Small intestine (tissue), 7 donors: ENCODE measurements at regions not wholly inside any gene's neighbourhood (a gene's known extent, or its start where the extent isn't known, plus 50 kb on each side); places are given as distances from the start of the nearest gene placed in this dataset.
A peak's percentile ranks its signal among the peaks of the same experiment; 100 is the strongest.

Experiments
- DNase-seq, 2 donors: peaks; one replicate each; pipeline versions ENCODE4 v3.0.0 to v3.0.0-alpha.2; 2013
- FAIRE-seq: peaks from 2 replicates; lab custom pipeline; 2012; peaks lifted over from hg19 to GRCh38; lab: Jason Lieb, UNC
- H3K27ac ChIP-seq, 3 donors: one replicate each; pipeline ENCODE4 v1.5.1; 2013; ENCODE audit warnings: low read length in 2 of 3, mild to moderate bottlenecking in 2 of 3, control low read depth in 1 of 3, inconsistent platforms in 1 of 3, low read depth in 1 of 3, moderate library complexity in 1 of 3
- H3K27me3 ChIP-seq, 3 donors: one replicate each; pipeline ENCODE4 v1.6.1; 2013; ENCODE audit warnings: low read length in 3 of 3, inconsistent platforms in 1 of 3; ENCODE audit not compliant: control insufficient read depth in 3 of 3, insufficient read depth in 3 of 3
- H3K36me3 ChIP-seq, 3 donors: one replicate each; pipeline ENCODE4 v1.6.1; 2013; ENCODE audit warnings: low read length in 3 of 3, inconsistent platforms in 1 of 3, low read depth in 1 of 3, mild to moderate bottlenecking in 1 of 3, moderate library complexity in 1 of 3; ENCODE audit not compliant: control insufficient read depth in 3 of 3, insufficient read depth in 2 of 3
- H3K4me1 ChIP-seq, 3 donors: one replicate each; pipeline ENCODE4 v1.6.1; 2013; ENCODE audit warnings: low read length in 2 of 3, inconsistent platforms in 1 of 3, low read depth in 1 of 3, mild to moderate bottlenecking in 1 of 3, moderate library complexity in 1 of 3; ENCODE audit not compliant: control insufficient read depth in 3 of 3, insufficient read depth in 2 of 3
- H3K4me3 ChIP-seq, 3 donors: one replicate each; pipeline ENCODE4 v1.5.1; 2013; ENCODE audit warnings: low read length in 3 of 3, control low read depth in 1 of 3, inconsistent platforms in 1 of 3, low read depth in 1 of 3, mild to moderate bottlenecking in 1 of 3, moderate library complexity in 1 of 3
- H3K9me3 ChIP-seq, 2 donors: one replicate each; pipeline ENCODE4 v1.6.1; 2013; ENCODE audit warnings: low read depth in 1 of 2, low read length in 1 of 2; ENCODE audit not compliant: control insufficient read depth in 2 of 2, insufficient read depth in 1 of 2
- WGBS, 3 donors: extraction: QIAGEN DNeasy Blood & Tissue Kit; methylation state at CpG; one replicate each; pipeline ENCODE4 v1.1.7; 2013; 5-methylcytosine and 5-hydroxymethylcytosine counted together
- donor health status: healthy with polysubstance abuse.
- donor health status: control.
- donor health status: control.
- donor health status: Bipolar disorder and iron deficiency.
- donor health status: healthy.

- 86 to 90% (median 89%) methylated on average over 7 of the region's 7 CpGs for WGBS, 3 donors
- H3K36me3 ChIP-seq: no peaks in the 10 kb centered on the region
- no peak overlapping the region for H3K4me3 ChIP-seq
- no peak for DNase-seq
- no peak for FAIRE-seq
- H3K27ac ChIP-seq: no peak overlapping the region
- H3K9me3 ChIP-seq: peaks cover 0 to 6% of the 10 kb centered on the region in 2 donors
- no peaks in the 10 kb centered on the region for H3K27me3 ChIP-seq
- no peaks in the 10 kb centered on the region for H3K4me1 ChIP-seq
These were observed 424.7 kb downstream of the ZBBX start for GRCh38 chr3:166955201-166955939.

DNA sequence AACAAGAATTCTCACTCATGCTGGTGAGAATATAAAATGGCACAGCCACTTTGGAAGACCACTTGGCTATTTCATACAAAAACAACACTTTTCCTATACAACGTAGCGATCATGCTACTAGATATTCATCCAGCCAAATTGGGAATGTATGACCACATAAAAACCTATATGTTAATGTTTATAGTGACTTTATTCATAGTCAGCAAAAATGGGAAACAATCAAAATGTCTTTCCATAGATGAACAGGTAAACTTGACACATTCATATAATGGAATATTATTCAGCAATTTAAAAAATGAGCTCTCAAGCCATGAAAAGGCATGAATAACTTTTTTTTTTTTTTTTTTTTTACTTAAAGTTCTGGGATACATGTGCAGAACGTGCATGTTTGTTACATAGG lies 445.2 kb downstream of the ZBBX start:
- no peak overlapping the region for H3K4me3 ChIP-seq
- H3K36me3 ChIP-seq: no peaks in the 10 kb centered on the region
- DNase-seq (no peak), FAIRE-seq (no peak)
- no peaks in the 10 kb centered on the region for H3K27me3 ChIP-seq
- no peaks in the 10 kb centered on the region for H3K4me1 ChIP-seq
- H3K9me3 ChIP-seq: no peaks in the 10 kb centered on the region
- no peak overlapping the region for H3K27ac ChIP-seq
- 86 to 93% (median 91%) methylated on average over 3 of the region's 3 CpGs for WGBS, 3 donors

GRCh38 chr3:166917437-166917836 lies 462.7 kb downstream of the ZBBX start:
- FAIRE-seq (no peak), DNase-seq (no peak)
- Histone ChIP-seq H3K27me3 (no peaks in the 10 kb centered on the region), H3K27ac (no peak overlapping the region), H3K9me3 (peaks cover 0 to 15% of the 10 kb centered on the region in 2 donors), H3K4me1 (no peaks in the 10 kb centered on the region), H3K36me3 (no peaks in the 10 kb centered on the region), H3K4me3 (no peak overlapping the region)
- WGBS, 3 donors: 84 to 96% (median 94%) methylated on average over 1 of the region's 1 CpG

GRCh38 chr3:166902374-166902773 lies 477.7 kb downstream of the ZBBX start:
- no peak for DNase-seq
- H3K4me3 ChIP-seq: no peak overlapping the region
- no peaks in the 10 kb centered on the region for H3K27me3 ChIP-seq
- FAIRE-seq: no peak
- no peak overlapping the region for H3K27ac ChIP-seq
- H3K9me3 ChIP-seq: no peaks in the 10 kb centered on the region
- no peaks in the 10 kb centered on the region for H3K4me1 ChIP-seq
- H3K36me3 ChIP-seq: no peaks in the 10 kb centered on the region

GRCh38 chr3:166900866-166901577 lies 479.1 kb downstream of the ZBBX start:
- H3K4me1 ChIP-seq: no peaks in the 10 kb centered on the region
- 54 to 81% (median 63%) methylated on average over 3 of the region's 3 CpGs for WGBS, 3 donors
- no peaks in the 10 kb centered on the region for H3K27me3 ChIP-seq
- no peak overlapping the region for H3K4me3 ChIP-seq
- no peak overlapping the region for H3K27ac ChIP-seq
- no peaks in the 10 kb centered on the region for H3K9me3 ChIP-seq
- no peak for FAIRE-seq
- H3K36me3 ChIP-seq: no peaks in the 10 kb centered on the region
- no peak for DNase-seq

- FAIRE-seq (no peak), DNase-seq (no peak)
- Histone ChIP-seq H3K27ac (no peak overlapping the region), H3K36me3 (no peaks in the 10 kb centered on the region), H3K27me3 (no peaks in the 10 kb centered on the region), H3K4me1 (no peaks in the 10 kb centered on the region), H3K4me3 (no peak overlapping the region), H3K9me3 (no peaks in the 10 kb centered on the region)
- 49 to 59% (median 53%) methylated on average over 1 of the region's 1 CpG for WGBS, 3 donors
These were observed 482.3 kb downstream of the ZBBX start for GRCh38 chr3:166897811-166898210.

- DNase-seq (peak in 1 of 2 donors; percentile 18), FAIRE-seq (no peak)
- no peaks in the 10 kb centered on the region for H3K4me1 ChIP-seq
- H3K4me3 ChIP-seq: no peak overlapping the region
- H3K36me3 ChIP-seq: no peaks in the 10 kb centered on the region
- 24 to 69% (median 40%) methylated on average over 2 of the region's 2 CpGs for WGBS, 3 donors
- H3K27me3 ChIP-seq: no peaks in the 10 kb centered on the region
- no peak overlapping the region for H3K27ac ChIP-seq
- H3K9me3 ChIP-seq: no peaks in the 10 kb centered on the region
These were observed 490.9 kb downstream of the ZBBX start for GRCh38 chr3:166889241-166889640.

- H3K9me3 ChIP-seq: no peaks in the 10 kb centered on the region
- no peaks in the 10 kb centered on the region for H3K4me1 ChIP-seq
- whole genome bisulfite sequencing, 3 donors: 83 to 92% (median 89%) methylated on average over 2 of the region's 2 CpGs
- no peak for DNase-seq
- no peak for FAIRE-seq
- no peak overlapping the region for H3K4me3 ChIP-seq
- H3K27me3 ChIP-seq: no peaks in the 10 kb centered on the region
- H3K27ac ChIP-seq: no peak overlapping the region
- no peaks in the 10 kb centered on the region for H3K36me3 ChIP-seq
These were observed 500.4 kb downstream of the ZBBX start for GRCh38 chr3:166879661-166880060.
